A549 (cell line): ENCODE measurements at regions not wholly inside any gene's neighbourhood (a gene's known extent, or its start where the extent isn't known, plus 50 kb on each side); places are given as distances from the start of the nearest gene placed in this dataset.

ENCODE experiments used
- CBX2 ChIP-seq: fragments of 200-600 bp; sonication (generic); IDR thresholded peaks from 2 replicates; pipeline ENCODE4 v1.6.1; 2016; ENCODE audit warnings: low read depth, mild to moderate bottlenecking, borderline replicate concordance
- CEBPB ChIP-seq, 2 experiments: fragments of >200 bp in 1 of 2; sonication (Bioruptor Twin) in 1 of 2; formaldehyde crosslinking in 1 of 2; IDR thresholded peaks; 2 replicates each; pipeline ENCODE4 v1.6.1; 2012 to 2016
- EP300 ChIP-seq, 2 experiments: fragments of >200 bp; sonication (Bioruptor Twin); formaldehyde crosslinking; IDR thresholded peaks; 2 replicates in 1 of 2; 3 replicates in 1 of 2; pipeline ENCODE4 v1.6.1; 2016 to 2017
- HOXA7 ChIP-seq: fragments of 250-450 bp; sonication (Bioruptor Pico); IDR thresholded peaks from 2 replicates; pipeline ENCODE4 v1.5.0; 2020; ENCODE audit warnings: mild to moderate bottlenecking, moderate library complexity
- MAX ChIP-seq: IDR thresholded peaks from 2 replicates; pipeline ENCODE4 v1.6.1; 2012
- POLR2A ChIP-seq: IDR thresholded peaks from 2 replicates; pipeline ENCODE4 v1.6.1; 2012; ENCODE audit warnings: mild to moderate bottlenecking, low read length
- RCOR1 ChIP-seq: fragments of 150-350 bp; IDR thresholded peaks from 2 replicates; pipeline ENCODE4 v1.6.1; 2014; ENCODE audit warnings: antibody characterized with exemption, low read length, low read depth
- REST ChIP-seq: fragments of 200-600 bp; sonication (generic); IDR thresholded peaks from 2 replicates; pipeline ENCODE4 v1.6.1; 2016; ENCODE audit warnings: antibody characterized with exemption, mild to moderate bottlenecking, moderate library complexity
- RNF2 ChIP-seq: fragments of 200-600 bp; sonication (generic); IDR thresholded peaks from 2 replicates; pipeline ENCODE4 v1.6.1; 2016; ENCODE audit warnings: low read depth, mild to moderate bottlenecking, antibody characterized with exemption, moderate library complexity, borderline replicate concordance
- SMC3 ChIP-seq: fragments of >200 bp; sonication (Bioruptor Twin); formaldehyde crosslinking; IDR thresholded peaks from 3 replicates; pipeline ENCODE4 v1.6.1; 2018; ENCODE audit warnings: inconsistent platforms
- TF ChIP-seq, protein P1 (sequence below): fragments of >200 bp; sonication (Bioruptor Twin); formaldehyde crosslinking; IDR thresholded peaks from 3 replicates; pipeline ENCODE4 v1.5.1; 2016

- no peak for TF ChIP-seq CBX2
- TF ChIP-seq, protein P1, sequence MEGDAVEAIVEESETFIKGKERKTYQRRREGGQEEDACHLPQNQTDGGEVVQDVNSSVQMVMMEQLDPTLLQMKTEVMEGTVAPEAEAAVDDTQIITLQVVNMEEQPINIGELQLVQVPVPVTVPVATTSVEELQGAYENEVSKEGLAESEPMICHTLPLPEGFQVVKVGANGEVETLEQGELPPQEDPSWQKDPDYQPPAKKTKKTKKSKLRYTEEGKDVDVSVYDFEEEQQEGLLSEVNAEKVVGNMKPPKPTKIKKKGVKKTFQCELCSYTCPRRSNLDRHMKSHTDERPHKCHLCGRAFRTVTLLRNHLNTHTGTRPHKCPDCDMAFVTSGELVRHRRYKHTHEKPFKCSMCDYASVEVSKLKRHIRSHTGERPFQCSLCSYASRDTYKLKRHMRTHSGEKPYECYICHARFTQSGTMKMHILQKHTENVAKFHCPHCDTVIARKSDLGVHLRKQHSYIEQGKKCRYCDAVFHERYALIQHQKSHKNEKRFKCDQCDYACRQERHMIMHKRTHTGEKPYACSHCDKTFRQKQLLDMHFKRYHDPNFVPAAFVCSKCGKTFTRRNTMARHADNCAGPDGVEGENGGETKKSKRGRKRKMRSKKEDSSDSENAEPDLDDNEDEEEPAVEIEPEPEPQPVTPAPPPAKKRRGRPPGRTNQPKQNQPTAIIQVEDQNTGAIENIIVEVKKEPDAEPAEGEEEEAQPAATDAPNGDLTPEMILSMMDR, result no peak
- no peak for TF ChIP-seq REST
- TF ChIP-seq CEBPB (IDR thresholded peaks at IDR 0.05), result no peak
- TF ChIP-seq EP300 (IDR thresholded peaks at IDR 0.05), result no peak
- TF ChIP-seq RCOR1, result no peak
- TF ChIP-seq POLR2A, result no peak
- no peak for TF ChIP-seq SMC3
- TF ChIP-seq MAX, result no peak
- no peak for TF ChIP-seq RNF2
- TF ChIP-seq HOXA7 (CRISPR knock-in tag), result no peak
Measured at GRCh38 chrX:109190542-109190941, 291.3 kb downstream of the GUCY2F start.
